ENCODE measurements at regions not wholly inside any gene's neighbourhood (a gene's known extent, or its start where the extent isn't known, plus 50 kb on each side); places are given as distances from the start of the nearest gene placed in this dataset.

DNA sequence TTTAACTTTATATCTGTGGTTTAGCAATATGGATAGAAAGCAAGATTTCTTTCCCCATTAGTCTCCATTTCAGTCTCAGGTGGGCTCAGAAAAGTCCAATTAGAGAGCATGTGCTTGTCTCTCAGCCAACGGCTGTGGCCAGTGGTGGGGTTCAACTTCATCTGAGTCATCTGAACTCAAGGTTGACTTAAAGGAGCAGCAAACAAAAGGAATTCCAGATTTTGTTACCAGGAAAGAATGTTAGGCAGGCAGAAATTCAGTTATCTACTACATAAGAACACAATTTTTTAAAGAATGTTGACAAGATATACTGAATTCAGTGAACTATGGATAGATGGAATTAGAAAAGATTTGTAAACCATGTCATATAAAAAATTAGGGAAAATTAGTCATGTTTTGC lies 784.1 kb downstream of the MAT2B start:
- DNase-seq (ENCODE audit: low read depth): no peak
- TF ChIP-seq, protein P1, sequence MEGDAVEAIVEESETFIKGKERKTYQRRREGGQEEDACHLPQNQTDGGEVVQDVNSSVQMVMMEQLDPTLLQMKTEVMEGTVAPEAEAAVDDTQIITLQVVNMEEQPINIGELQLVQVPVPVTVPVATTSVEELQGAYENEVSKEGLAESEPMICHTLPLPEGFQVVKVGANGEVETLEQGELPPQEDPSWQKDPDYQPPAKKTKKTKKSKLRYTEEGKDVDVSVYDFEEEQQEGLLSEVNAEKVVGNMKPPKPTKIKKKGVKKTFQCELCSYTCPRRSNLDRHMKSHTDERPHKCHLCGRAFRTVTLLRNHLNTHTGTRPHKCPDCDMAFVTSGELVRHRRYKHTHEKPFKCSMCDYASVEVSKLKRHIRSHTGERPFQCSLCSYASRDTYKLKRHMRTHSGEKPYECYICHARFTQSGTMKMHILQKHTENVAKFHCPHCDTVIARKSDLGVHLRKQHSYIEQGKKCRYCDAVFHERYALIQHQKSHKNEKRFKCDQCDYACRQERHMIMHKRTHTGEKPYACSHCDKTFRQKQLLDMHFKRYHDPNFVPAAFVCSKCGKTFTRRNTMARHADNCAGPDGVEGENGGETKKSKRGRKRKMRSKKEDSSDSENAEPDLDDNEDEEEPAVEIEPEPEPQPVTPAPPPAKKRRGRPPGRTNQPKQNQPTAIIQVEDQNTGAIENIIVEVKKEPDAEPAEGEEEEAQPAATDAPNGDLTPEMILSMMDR (IDR thresholded peaks at IDR 0.05; ENCODE audit: control insufficient read depth, extremely low read depth, insufficient read depth): no peak
- H3K4me3 ChIP-seq (ENCODE audit: low read depth, low read length): no peak overlapping the region

DNA sequence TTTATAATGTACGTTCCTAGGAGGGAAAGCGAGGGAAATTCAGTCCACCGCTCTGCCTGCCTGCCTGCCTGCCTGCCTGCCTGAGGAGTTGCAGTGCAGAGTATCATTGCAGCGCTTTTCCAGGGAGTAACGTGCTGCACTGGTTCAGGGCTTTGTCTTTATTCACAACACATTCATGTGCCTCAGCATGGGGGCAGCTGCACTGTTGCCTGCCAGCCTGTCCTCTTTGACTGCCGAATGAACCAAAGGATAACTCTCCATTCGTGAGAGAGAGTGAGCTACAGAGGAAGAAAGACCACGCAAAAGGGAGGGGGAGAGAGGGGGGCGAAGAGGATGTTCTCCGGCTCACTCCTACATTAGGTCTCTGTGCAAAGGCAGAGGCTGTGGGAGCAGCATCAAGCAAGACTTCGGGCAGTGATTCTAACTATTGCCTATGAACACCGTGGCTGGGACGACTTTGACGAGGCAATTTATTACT lies 791.2 kb downstream of the MAT2B start:
- no peak overlapping the region for H3K4me3 ChIP-seq (ENCODE audit: low read depth, low read length)
- DNase-seq (ENCODE audit: low read depth): no peak
- TF ChIP-seq, protein P1 (IDR thresholded peaks at IDR 0.05; ENCODE audit: control insufficient read depth, extremely low read depth, insufficient read depth): no peak

DNA sequence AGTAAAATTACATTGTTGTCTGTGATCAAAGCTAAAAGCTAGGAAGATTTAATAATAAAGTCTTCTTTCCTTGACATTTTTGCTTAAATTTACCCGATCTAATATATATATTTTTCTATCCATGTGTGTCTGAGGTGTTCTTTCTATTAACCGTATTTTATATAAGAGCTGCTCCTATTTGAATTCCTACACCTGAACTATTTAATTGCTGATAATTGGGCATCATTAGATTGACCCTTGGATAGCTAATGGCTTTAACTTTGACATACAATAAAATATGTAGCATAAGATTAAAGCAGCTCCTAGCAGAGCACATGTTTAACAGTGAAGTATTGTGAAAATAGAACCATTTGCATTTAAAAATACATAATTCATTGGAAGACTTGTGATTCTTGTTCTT lies 792.7 kb downstream of the MAT2B start:
- TF ChIP-seq, protein P1 (IDR thresholded peaks at IDR 0.05; ENCODE audit: control insufficient read depth, extremely low read depth, insufficient read depth): no peak
- DNase-seq (ENCODE audit: low read depth): no peak
- H3K4me3 ChIP-seq (ENCODE audit: low read depth, low read length): no peak overlapping the region

DNA sequence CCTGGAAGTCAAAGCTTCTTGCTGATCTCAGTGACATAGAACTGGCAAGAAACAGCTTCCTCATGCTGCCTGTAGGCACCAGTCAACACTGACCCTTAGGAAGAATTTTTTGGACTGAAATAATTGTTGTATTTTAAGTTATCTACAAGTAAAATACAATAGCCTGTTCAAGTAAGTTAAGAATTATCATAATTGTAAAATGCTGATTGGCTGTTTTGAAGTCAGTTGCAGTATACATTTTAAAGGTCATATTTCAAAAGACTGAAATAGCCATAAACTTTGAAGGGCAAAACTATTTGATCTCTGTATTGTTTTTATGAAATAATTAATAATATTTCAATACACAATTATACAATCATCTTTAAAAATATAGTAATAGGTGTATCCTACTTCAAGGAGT lies 794.9 kb downstream of the MAT2B start:
- no peak overlapping the region for H3K4me3 ChIP-seq (ENCODE audit: low read depth, low read length)
- no peak for DNase-seq (ENCODE audit: low read depth)
- TF ChIP-seq, protein P1 (IDR thresholded peaks at IDR 0.05; ENCODE audit: control insufficient read depth, extremely low read depth, insufficient read depth): no peak

DNA sequence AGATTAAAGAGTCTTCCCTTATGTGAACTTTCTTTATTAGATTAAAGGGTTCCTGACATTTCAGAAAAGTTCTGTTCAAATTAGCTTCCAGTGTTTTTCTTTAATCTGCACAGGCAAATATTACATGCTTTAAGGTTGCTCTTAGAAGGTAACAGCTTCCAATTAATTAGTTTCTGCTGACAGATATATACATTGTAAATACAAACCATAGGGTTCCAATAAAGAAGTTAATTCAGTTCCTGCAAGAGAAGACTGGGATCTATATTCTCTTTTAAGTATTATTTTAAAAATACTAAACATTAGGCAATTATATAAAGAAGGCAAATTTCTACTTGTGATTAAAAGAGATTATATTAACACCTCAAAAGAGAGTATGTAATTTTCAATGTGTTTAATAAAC lies 795.7 kb downstream of the MAT2B start:
- TF ChIP-seq, protein P1 (IDR thresholded peaks at IDR 0.05; ENCODE audit: control insufficient read depth, extremely low read depth, insufficient read depth): no peak
- H3K4me3 ChIP-seq (ENCODE audit: low read depth, low read length): no peak overlapping the region
- no peak for DNase-seq (ENCODE audit: low read depth)

DNA sequence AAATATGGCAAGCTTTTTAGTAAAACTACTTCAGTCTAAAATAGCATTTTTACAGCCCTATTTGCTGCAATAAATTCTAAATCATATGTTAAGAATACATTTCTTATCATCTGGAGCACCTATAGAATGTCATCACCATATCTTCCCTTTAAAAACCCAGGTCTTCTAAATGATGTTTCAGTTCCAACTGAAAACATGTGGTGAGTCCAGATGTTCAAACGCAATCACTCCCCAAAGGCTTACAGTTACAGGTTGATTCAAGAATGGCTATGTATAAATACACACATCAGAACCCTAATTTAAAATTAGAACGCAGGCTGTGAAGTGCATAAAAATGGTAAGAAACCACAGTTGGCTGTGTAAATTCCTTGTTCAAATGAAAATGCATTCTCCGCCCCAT lies 796.3 kb downstream of the MAT2B start:
- DNase-seq (ENCODE audit: low read depth): no peak
- no peak overlapping the region for H3K4me3 ChIP-seq (ENCODE audit: low read depth, low read length)
- TF ChIP-seq, protein P1 (IDR thresholded peaks at IDR 0.05; ENCODE audit: control insufficient read depth, extremely low read depth, insufficient read depth): no peak

DNA sequence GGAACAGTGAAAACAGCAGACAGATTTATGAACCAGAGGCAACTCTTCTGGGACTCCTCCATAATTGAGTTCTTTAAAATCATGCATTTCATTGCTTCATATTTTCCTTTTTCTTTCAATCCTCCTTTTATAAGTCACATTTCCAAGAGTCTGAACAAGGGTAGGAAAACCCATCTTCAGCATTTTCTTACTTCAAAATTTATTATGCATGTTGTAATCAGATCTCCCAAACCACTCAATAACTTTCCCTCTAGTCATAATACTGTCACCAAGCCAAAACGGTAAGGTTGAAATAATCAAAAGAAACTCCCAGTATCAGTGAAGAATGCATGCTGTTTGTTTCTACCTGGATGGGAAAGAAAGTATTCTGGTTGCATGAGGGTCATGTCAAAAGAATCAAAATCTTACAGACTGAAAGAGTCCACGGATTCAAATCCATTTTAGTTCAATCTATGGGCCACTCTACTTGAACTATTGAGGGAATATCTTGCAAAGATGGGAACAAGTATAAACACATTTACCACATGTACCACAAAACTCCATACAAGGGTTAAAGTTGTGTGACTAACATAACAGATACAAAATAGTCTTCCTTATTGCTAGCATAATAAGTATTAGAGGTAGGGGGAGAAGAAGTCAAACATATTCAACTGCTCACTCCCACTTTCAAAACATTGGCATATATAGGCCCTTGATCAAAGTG lies 797.3 kb downstream of the MAT2B start:
- DNase-seq (ENCODE audit: low read depth): no peak
- H3K4me3 ChIP-seq (ENCODE audit: low read depth, low read length): no peak overlapping the region
- TF ChIP-seq, protein P1 (IDR thresholded peaks at IDR 0.05; ENCODE audit: control insufficient read depth, extremely low read depth, insufficient read depth): no peak

Data from LNCaP clone FGC (cell line).